ENCODE measurements at regions not wholly inside any gene's neighbourhood (a gene's known extent, or its start where the extent isn't known, plus 50 kb on each side); places are given as distances from the start of the nearest gene placed in this dataset.
"Not testable (repeated sequence)": the region's sequence is repeated elsewhere in the genome, so short reads cannot be mapped to it uniquely, and the experiment has no call there.

DNA sequence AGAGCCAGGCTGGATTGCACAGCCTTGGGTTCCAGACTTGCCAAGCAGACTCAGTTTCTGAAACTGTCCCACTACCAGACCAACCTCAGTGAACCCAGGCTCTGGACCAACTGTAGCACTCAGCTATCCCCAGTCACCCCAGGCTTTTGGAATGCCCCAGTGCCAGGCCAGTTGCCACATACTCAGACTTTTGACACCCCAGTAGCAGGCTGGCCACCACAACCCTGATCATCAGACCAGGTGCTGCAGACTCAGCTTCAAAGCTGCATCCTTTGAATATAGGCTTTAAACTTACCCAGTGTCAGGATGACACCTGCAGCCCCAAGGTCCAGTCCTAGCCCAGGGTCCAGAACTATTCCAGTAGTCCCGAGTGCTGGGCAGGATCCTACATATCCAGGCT is 1389.9 kb downstream of the ARAP2 start:
- DNase-seq (ENCODE audit: low read depth), result no peak

- no peak for DNase-seq (ENCODE audit: low read depth)
These were observed 1382.6 kb downstream of the ARAP2 start for GRCh38 chr4:34861666-34862065.

- DNase-seq (ENCODE audit: low read depth), result no peak
These were observed 1365.4 kb downstream of the ARAP2 start for GRCh38 chr4:34878961-34879360.

- no peak for DNase-seq (ENCODE audit: low read depth)
These were observed 1364.1 kb downstream of the ARAP2 start for GRCh38 chr4:34880246-34880645.

- no peak for DNase-seq (ENCODE audit: low read depth)
These were observed 1352.4 kb downstream of the ARAP2 start for GRCh38 chr4:34891892-34892291.

GRCh38 chr4:34893382-34893781 is 1350.9 kb downstream of the ARAP2 start:
- DNase-seq (ENCODE audit: low read depth), result no peak

DNA sequence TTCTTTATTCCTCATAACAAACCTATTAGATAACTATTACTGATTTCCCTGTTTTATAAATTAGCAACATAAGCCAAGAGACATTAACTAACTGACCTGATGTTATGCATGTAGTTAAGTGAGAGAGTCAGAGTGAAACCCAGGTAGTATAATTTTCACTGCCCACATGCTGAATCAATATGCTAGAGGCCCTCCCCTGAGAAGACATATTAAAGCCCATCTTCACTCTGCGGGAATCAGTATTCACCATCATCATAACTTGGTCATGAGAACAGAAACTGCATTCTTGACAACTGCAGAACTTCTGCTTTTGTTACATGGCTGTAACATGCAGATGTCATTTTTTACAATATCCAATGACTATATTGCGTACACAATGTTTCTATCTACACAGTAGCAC is 1324.3 kb downstream of the ARAP2 start:
- no peak for DNase-seq (ENCODE audit: low read depth)

DNA sequence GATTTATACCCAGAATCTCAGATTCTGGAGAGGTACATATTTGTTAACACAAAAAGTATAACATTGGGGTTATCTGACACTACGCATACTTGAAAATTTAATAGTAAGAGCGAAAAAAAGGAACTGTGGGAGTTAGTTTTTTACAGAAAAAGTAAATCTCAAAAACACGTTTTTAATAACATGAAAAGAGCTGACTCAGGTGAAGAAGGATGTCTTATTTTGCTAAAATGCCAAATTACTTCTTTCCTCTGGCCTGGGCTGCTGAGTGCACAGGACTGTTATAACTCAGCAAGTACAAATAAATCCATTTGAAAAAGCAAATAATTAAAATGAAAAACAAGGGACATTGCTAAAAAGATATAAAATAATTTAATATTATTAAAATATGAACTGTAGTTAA is 1322.9 kb downstream of the ARAP2 start:
- DNase-seq (ENCODE audit: low read depth), result no peak

DNA sequence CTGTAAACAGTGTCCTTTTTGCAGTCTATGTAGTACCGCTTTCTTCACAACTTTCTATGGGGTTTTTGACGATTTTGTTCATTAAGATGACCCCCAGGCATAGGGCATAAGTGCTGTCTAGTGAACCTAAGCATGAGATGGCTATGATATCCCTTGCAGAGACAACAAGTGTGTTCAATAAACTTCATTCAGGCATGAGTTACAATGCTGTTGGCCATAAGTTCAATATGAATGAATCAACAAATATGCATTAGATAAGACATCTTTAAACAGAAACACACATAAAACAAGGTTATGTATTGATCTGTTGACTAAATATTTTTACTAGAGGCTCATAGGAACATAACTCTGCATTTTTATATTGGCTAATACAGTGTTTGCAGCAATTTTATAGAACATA is 1322.0 kb downstream of the ARAP2 start:
- DNase-seq (ENCODE audit: low read depth), result no peak

DNA sequence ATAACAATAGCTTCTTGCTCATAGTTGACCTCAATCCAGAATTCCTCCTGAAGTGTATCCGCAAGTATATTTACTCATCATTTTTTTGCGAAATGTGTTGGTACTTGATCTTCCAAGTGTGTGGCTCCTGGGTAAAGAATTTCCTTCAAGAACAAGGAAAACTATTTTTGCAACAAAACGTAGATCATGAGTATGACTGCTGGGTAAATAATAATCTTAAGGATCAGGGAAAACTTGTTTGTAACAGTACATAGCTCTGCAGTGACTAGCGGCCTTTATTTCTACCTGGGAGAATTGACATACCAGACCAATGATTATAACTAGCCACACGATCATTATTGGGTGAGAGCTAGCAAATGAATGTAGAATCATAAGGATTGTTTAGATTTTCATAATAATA is 1311.7 kb downstream of the ARAP2 start:
- no peak for DNase-seq (ENCODE audit: low read depth)

DNA sequence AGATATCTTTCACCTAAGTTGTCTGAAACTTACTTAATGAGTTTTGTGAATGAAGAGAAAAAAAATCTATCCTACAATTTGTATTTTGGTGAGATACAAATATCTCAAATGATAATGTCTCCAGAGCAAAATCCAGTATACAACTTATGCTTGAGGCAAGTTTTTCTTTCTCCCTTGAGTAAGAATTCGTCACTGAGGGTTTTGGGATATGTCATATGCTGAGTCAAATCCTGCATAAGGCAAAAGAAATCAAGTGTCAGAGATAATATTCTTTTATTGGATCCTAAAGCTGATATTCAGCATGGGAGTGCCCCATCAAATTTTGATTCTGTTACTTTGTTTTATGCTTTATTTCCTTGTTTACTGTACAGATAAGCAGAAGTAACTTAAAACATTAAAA is 1308.6 kb downstream of the ARAP2 start:
- no peak for DNase-seq (ENCODE audit: low read depth)

GRCh38 chr4:34939073-34939472 is 1305.2 kb downstream of the ARAP2 start:
- no peak for DNase-seq (ENCODE audit: low read depth)

GRCh38 chr4:34943741-34944386 is 1300.5 kb downstream of the ARAP2 start:
- DNase-seq (ENCODE audit: low read depth), result no peak

DNA sequence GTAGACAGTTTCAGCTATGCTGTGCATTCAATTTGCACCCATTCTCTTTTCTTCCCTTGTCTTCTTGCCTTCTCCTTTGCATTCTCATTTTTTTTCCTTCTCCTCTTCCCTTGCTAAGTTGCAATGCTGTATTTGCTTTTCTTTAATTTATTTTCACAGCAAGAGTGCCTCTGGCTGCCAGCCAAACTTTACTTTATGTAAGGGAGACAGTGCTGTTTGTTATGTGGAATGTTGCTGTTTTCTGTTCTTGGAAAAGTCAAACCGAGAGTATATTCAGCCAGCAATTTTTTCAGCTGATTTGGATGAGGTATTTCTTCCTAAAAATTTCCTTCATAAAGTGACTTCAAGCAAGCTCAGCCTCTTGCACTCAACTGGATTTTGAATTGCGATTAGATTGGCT is 1293.4 kb downstream of the ARAP2 start:
- DNase-seq (ENCODE audit: low read depth), result no peak

GRCh38 chr4:34953145-34953799 is 1291.0 kb downstream of the ARAP2 start:
- DNase-seq (ENCODE audit: low read depth), result no peak

GRCh38 chr4:34964613-34965012 is 1279.7 kb downstream of the ARAP2 start:
- no peak for DNase-seq (ENCODE audit: low read depth)

GRCh38 chr4:34972189-34972588 is 1272.1 kb downstream of the ARAP2 start:
- DNase-seq (ENCODE audit: low read depth), result no peak

- DNase-seq (ENCODE audit: low read depth), result no peak
These were observed 1270.5 kb downstream of the ARAP2 start for GRCh38 chr4:34973650-34974312.

DNA sequence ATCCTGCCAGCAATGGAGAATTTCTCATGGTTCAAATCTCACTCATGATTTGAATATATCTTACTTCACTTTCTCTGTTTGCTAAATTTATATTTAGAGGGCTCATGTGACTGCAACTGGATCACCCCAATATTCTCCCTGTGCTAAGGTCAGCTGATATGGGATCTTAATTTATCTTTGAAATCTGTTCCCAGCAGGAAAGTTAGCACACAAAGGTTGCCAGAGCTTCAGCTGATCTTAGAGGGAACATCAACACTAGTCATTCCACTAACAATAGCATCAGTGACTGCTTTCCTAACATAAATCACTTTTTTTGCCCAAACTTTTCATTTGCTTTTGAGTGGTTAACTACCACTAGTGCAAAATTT is 1270.0 kb downstream of the ARAP2 start:
- no peak for DNase-seq (ENCODE audit: low read depth)

GRCh38 chr4:35021222-35021621 is 1223.1 kb downstream of the ARAP2 start:
- DNase-seq (ENCODE audit: low read depth), result not testable (repeated sequence)

GRCh38 chr4:35025152-35025834 is 1219.0 kb downstream of the ARAP2 start:
- DNase-seq (ENCODE audit: low read depth), result no peak

DNA sequence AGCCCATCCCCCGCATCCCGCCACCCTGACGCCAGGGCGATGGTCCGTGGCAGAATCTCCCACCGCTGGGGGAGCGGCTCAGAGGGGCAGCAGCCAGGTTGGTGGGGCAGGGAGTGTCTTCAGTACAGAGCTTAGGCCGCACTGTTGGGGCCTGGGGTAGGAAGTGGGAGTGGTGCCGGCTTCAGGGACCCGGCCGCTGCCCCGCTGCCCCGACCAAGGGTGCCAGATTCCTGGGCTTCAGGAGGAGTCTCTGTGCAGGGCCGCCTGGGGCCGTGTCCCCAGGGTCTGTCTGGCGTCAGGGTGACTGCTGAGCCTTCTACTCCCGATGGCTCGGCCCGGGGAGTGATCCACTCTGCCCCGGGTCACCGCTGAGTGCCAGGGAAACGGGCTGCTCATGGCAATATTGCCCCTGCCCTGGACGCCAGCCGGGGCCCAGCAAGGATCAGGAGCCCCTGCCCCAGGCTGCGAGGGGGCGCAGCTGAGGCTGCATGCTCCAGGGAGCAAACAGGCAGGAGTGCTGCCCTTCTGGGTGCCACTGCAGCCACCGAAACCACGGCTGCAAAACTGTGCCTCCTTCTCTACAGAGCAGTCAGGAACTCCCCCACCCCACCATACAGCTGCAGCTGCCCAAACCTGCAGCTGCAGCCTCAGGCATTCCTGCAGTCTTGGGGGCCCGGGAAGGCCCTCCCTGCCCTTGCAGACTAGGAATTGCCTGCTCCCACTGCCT is 1206.1 kb downstream of the ARAP2 start:
- no peak for DNase-seq (ENCODE audit: low read depth)
